OCI-LY7 (cell line): ENCODE measurements at regions not wholly inside any gene's neighbourhood (a gene's known extent, or its start where the extent isn't known, plus 50 kb on each side); places are given as distances from the start of the nearest gene placed in this dataset.

Experiments used
- BruUV-seq: library from RNA; stranded (reverse); fragments of 400-500 nt; replicated peaks from 2 replicates; lab custom pipeline; 2021; lab: Mats Ljungman, UMichigan
- CTCF ChIA-PET: fragments of 300-600 bp; sonication (Branson Sonifier 250); formaldehyde crosslinking; loops from one replicate; lab custom pipeline; 2022; ENCODE audit warnings: antibody characterized with exemption; ENCODE audit not compliant: unreplicated experiment; lab: Charles Lee
- POLR2A ChIA-PET: fragments of 300-600 bp; sonication (Branson Sonifier 250); formaldehyde crosslinking; loops from one replicate; lab custom pipeline; 2022; ENCODE audit warnings: antibody characterized with exemption; lab: Charles Lee
- DNase-seq: peaks from one replicate; pipeline ENCODE4 v3.0.0-alpha.2; 2015; ENCODE audit warnings: low spot score
- H2AFZ ChIP-seq: fragments of 200-600 bp; sonication (generic), shearing (Covaris generic); 2 replicates; pipeline ENCODE4 v1.6.1; 2014; ENCODE audit warnings: mild to moderate bottlenecking, antibody characterized with exemption, low read length, moderate library complexity
- H3K27ac ChIP-seq: fragments of 200-600 bp; sonication (generic); 2 replicates; pipeline ENCODE4 v1.5.1; 2014; ENCODE audit warnings: mixed run types, low read depth, mild to moderate bottlenecking, moderate library complexity, low read length, inconsistent platforms; ENCODE audit not compliant: poor library complexity, severe bottlenecking
- H3K36me3 ChIP-seq: fragments of 200-600 bp; sonication (generic); 2 replicates; pipeline ENCODE4 v1.6.1; 2014; ENCODE audit warnings: mild to moderate bottlenecking, antibody characterized with exemption, low read length, moderate library complexity, mixed read lengths; ENCODE audit not compliant: insufficient read depth
- H3K4me1 ChIP-seq: fragments of 200-600 bp; sonication (generic); 2 replicates; pipeline ENCODE4 v1.5.1; 2014; ENCODE audit warnings: mild to moderate bottlenecking, low read length; ENCODE audit not compliant: insufficient read depth, poor library complexity, severe bottlenecking
- H3K4me2 ChIP-seq: fragments of 200-600 bp; sonication (generic); 2 replicates; pipeline ENCODE4 v1.6.1; 2014; ENCODE audit warnings: mild to moderate bottlenecking, low read length
- H3K4me3 ChIP-seq: fragments of 200-600 bp; sonication (generic); 2 replicates; pipeline ENCODE4 v1.5.1; 2014; ENCODE audit warnings: mild to moderate bottlenecking, low read depth, low read length; ENCODE audit not compliant: poor library complexity, severe bottlenecking
- H3K79me2 ChIP-seq: fragments of 200-600 bp; sonication (generic); 2 replicates; pipeline ENCODE4 v1.6.1; 2016; ENCODE audit warnings: low read depth, mild to moderate bottlenecking, low read length, moderate library complexity, mixed read lengths; ENCODE audit not compliant: insufficient read depth
- H3K9me2 ChIP-seq: fragments of 200-600 bp; sonication (generic); 2 replicates; pipeline ENCODE4 v1.6.1; 2016; ENCODE audit warnings: mild to moderate bottlenecking, low read length, mixed read lengths; ENCODE audit not compliant: insufficient read depth
- H3K9me3 ChIP-seq: fragments of 200-600 bp; sonication (generic); 2 replicates; pipeline ENCODE4 v1.6.1; 2014; ENCODE audit warnings: mild to moderate bottlenecking, mixed run types, low read length, mixed read lengths
- H4K20me1 ChIP-seq: fragments of 200-600 bp; sonication (generic); 2 replicates; pipeline ENCODE4 v1.6.1; 2014; ENCODE audit warnings: mild to moderate bottlenecking, antibody characterized with exemption, low read length, moderate library complexity, mixed read lengths; ENCODE audit not compliant: insufficient read depth
- CTCF ChIP-seq: fragments of 200-600 bp; sonication (generic); conservative IDR thresholded peaks from 2 replicates; pipeline ENCODE4 v1.5.1; 2014; ENCODE audit warnings: mild to moderate bottlenecking, antibody characterized with exemption, low read length, moderate library complexity, mixed read lengths
- EZH2phosphoT487 ChIP-seq: fragments of 200-600 bp; sonication (generic); IDR thresholded peaks from 2 replicates; pipeline ENCODE4 v1.6.1; 2018; ENCODE audit warnings: low read depth, borderline replicate concordance, mild to moderate bottlenecking, mixed run types, antibody characterized with exemption, low read length, moderate library complexity, mixed read lengths
- intact Hi-C: fragments of 100-400 bp; cut with micrococcal nuclease; formaldehyde crosslinking; loops from one replicate; pipeline ENCODE4 v1.10.0; 2022; ENCODE audit not compliant: unreplicated experiment

GRCh38 chr4:126779001-126779400 lies 853.8 kb upstream of the INTU start:
- no peaks in the 10 kb centered on the region for H3K9me2 ChIP-seq
- no peaks in the 10 kb centered on the region for H4K20me1 ChIP-seq
- POLR2A ChIA-PET: no interaction called here
- no peak overlapping the region for H3K27ac ChIP-seq
- intact Hi-C loops: no loop called here
- no peaks in the 10 kb centered on the region for H3K9me3 ChIP-seq
- no peaks in the 10 kb centered on the region for H3K36me3 ChIP-seq
- H2AFZ ChIP-seq: no peak overlapping the region
- H3K4me3 ChIP-seq: no peak overlapping the region
- no peaks in the 10 kb centered on the region for H3K79me2 ChIP-seq
- H3K4me2 ChIP-seq: no peak overlapping the region
- TF ChIP-seq CTCF (no peak), EZH2phosphoT487 (no peak)
- no TSS peak for BruUV-seq
- CTCF ChIA-PET: no interaction called here
- H3K4me1 ChIP-seq: no peaks in the 10 kb centered on the region
- no peak for DNase-seq

- no peaks in the 10 kb centered on the region for H3K4me1 ChIP-seq
- no peaks in the 10 kb centered on the region for H3K9me2 ChIP-seq
- TF ChIP-seq EZH2phosphoT487 (no peak), CTCF (no peak)
- CTCF ChIA-PET: no interaction called here
- POLR2A ChIA-PET: no interaction called here
- H2AFZ ChIP-seq: no peak overlapping the region
- no peak overlapping the region for H3K27ac ChIP-seq
- no peak overlapping the region for H3K4me2 ChIP-seq
- H3K9me3 ChIP-seq: no peaks in the 10 kb centered on the region
- no peaks in the 10 kb centered on the region for H3K79me2 ChIP-seq
- intact Hi-C loops: no loop called here
- no peaks in the 10 kb centered on the region for H4K20me1 ChIP-seq
- no peak overlapping the region for H3K4me3 ChIP-seq
- no peaks in the 10 kb centered on the region for H3K36me3 ChIP-seq
- BruUV-seq: no TSS peak
- no peak for DNase-seq
Measured at GRCh38 chr4:126779436-126780166, 853.2 kb upstream of the INTU start.

DNA sequence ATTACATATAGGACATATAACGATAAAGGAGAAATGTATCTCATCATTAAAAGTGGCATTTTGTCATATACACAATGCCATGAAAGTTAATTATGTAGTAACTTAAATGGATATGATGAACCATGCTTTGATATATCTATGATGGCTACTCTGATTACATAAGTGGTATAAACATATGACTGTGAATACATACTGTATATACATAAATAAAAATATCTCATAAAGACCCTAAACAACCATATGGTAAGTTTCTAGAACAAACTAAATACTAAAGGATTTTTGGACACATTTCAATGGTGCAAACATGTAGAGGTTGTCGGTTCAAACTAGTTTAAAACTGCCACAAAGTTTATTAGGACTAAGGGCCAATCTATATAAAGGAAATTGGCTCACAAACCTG lies 849.6 kb upstream of the INTU start:
- H3K9me2 ChIP-seq: no peaks in the 10 kb centered on the region
- H4K20me1 ChIP-seq: no peaks in the 10 kb centered on the region
- H3K79me2 ChIP-seq: no peaks in the 10 kb centered on the region
- intact Hi-C loops: no loop called here
- no peaks in the 10 kb centered on the region for H3K36me3 ChIP-seq
- H3K4me2 ChIP-seq: no peak overlapping the region
- TF ChIP-seq CTCF (no peak), EZH2phosphoT487 (no peak)
- no peak overlapping the region for H3K4me3 ChIP-seq
- no TSS peak for BruUV-seq
- H3K9me3 ChIP-seq: no peaks in the 10 kb centered on the region
- no peak overlapping the region for H2AFZ ChIP-seq
- no peaks in the 10 kb centered on the region for H3K4me1 ChIP-seq
- ChIA-PET CTCF (no interaction called here), POLR2A (interaction anchor here (0.6 to 0.7 kb wide), 2 partner anchors 17 to 420 kb away, joined by 3 to 4 read pairs; no protein-coding TSS in a partner anchor)
- no peak overlapping the region for H3K27ac ChIP-seq
- no peak for DNase-seq
